H9 (cell line): ENCODE measurements at regions not wholly inside any gene's neighbourhood (a gene's known extent, or its start where the extent isn't known, plus 50 kb on each side); places are given as distances from the start of the nearest gene placed in this dataset.

ENCODE experiments used
- DNase-seq: peaks from one replicate; pipeline ENCODE4 v3.0.0-alpha.2; 2017
- H2AFZ ChIP-seq: one replicate; pipeline ENCODE4 v1.6.1; 2013; ENCODE audit warnings: mild to moderate bottlenecking, low read length, control low read depth, moderate library complexity
- H2AK5ac ChIP-seq: 2 replicates; pipeline ENCODE4 v1.6.1; 2013; ENCODE audit warnings: low read length, control low read depth, mixed read lengths; ENCODE audit not compliant: insufficient read length
- H2BK120ac ChIP-seq: one replicate; pipeline ENCODE4 v1.6.1; 2013; ENCODE audit warnings: low read depth, mild to moderate bottlenecking, low read length, control low read depth, inconsistent platforms; ENCODE audit not compliant: poor library complexity, severe bottlenecking
- H2BK12ac ChIP-seq: 2 replicates; pipeline ENCODE4 v1.6.1; 2013; ENCODE audit warnings: low read length, control low read depth, mixed read lengths, low read depth; ENCODE audit not compliant: insufficient read length
- H2BK15ac ChIP-seq: 2 replicates; pipeline ENCODE4 v1.6.1; 2013; ENCODE audit warnings: low read depth, low read length, control low read depth
- H2BK20ac ChIP-seq: one replicate; pipeline ENCODE4 v1.6.1; 2013; ENCODE audit warnings: low read depth, mild to moderate bottlenecking, low read length, control low read depth, inconsistent platforms; ENCODE audit not compliant: poor library complexity, severe bottlenecking
- H2BK5ac ChIP-seq: 2 replicates; pipeline ENCODE4 v1.6.1; 2013; ENCODE audit warnings: low read length, control low read depth, mixed read lengths; ENCODE audit not compliant: insufficient read length
- H3K14ac ChIP-seq: 2 replicates; pipeline ENCODE4 v1.6.1; 2013; ENCODE audit warnings: low read length, control low read depth; ENCODE audit not compliant: insufficient read depth
- H3K18ac ChIP-seq: 2 replicates; pipeline ENCODE4 v1.6.1; 2013; ENCODE audit warnings: low read depth, mild to moderate bottlenecking, mixed read lengths, low read length, control low read depth; ENCODE audit not compliant: insufficient read length
- H3K23ac ChIP-seq: 2 replicates; pipeline ENCODE4 v1.6.1; 2013; ENCODE audit warnings: low read length, control low read depth, mixed read lengths, low read depth; ENCODE audit not compliant: insufficient read length
- H3K23me2 ChIP-seq: 2 replicates; pipeline ENCODE4 v1.6.1; 2013; ENCODE audit warnings: low read depth, mild to moderate bottlenecking, mixed read lengths, low read length, control low read depth; ENCODE audit not compliant: insufficient read length, poor library complexity, severe bottlenecking
- H3K27ac ChIP-seq: 2 replicates; pipeline ENCODE4 v1.5.1; 2013; ENCODE audit warnings: low read length, control low read depth, mixed read lengths, low read depth; ENCODE audit not compliant: insufficient read length
- H3K27me3 ChIP-seq: 2 replicates; pipeline ENCODE4 v1.6.1; 2013; ENCODE audit warnings: low read length, control low read depth, inconsistent platforms; ENCODE audit not compliant: insufficient read depth
- H3K4ac ChIP-seq: 2 replicates; pipeline ENCODE4 v1.6.1; 2013; ENCODE audit warnings: low read depth, mild to moderate bottlenecking, control low read depth, inconsistent platforms, low read length, moderate library complexity
- H3K4me1 ChIP-seq: 2 replicates; pipeline ENCODE4 v1.6.1; 2013; ENCODE audit warnings: low read length, control low read depth, inconsistent platforms; ENCODE audit not compliant: insufficient read depth
- H3K4me2 ChIP-seq: 2 replicates; pipeline ENCODE4 v1.6.1; 2013; ENCODE audit warnings: low read length, control low read depth, mixed read lengths; ENCODE audit not compliant: insufficient read length, insufficient read depth
- H3K56ac ChIP-seq: 2 replicates; pipeline ENCODE4 v1.6.1; 2013; ENCODE audit warnings: low read depth, mild to moderate bottlenecking, mixed read lengths, low read length, control low read depth; ENCODE audit not compliant: insufficient read length
- H3K79me1 ChIP-seq: 2 replicates; pipeline ENCODE4 v1.6.1; 2013; ENCODE audit warnings: low read depth, mild to moderate bottlenecking, moderate library complexity, low read length, control low read depth, inconsistent platforms; ENCODE audit not compliant: insufficient read depth, poor library complexity, severe bottlenecking
- H3K79me2 ChIP-seq: 2 replicates; pipeline ENCODE4 v1.6.1; 2013; ENCODE audit warnings: low read length, control low read depth, inconsistent platforms; ENCODE audit not compliant: insufficient read depth
- H3K9ac ChIP-seq: 2 replicates; pipeline ENCODE4 v1.6.1; 2013; ENCODE audit warnings: low read length, control low read depth, mixed read lengths; ENCODE audit not compliant: insufficient read length; ENCODE audit errors: extremely low read depth
- H3K9me3 ChIP-seq: one replicate; pipeline ENCODE4 v1.6.1; 2013; ENCODE audit warnings: low read depth, low read length, inconsistent platforms; ENCODE audit not compliant: control insufficient read depth
- H3T11ph ChIP-seq: one replicate; pipeline ENCODE4 v1.6.1; 2013; ENCODE audit warnings: mild to moderate bottlenecking, low read length, control low read depth, inconsistent platforms
- H4K20me1 ChIP-seq: one replicate; pipeline ENCODE4 v1.6.1; 2013; ENCODE audit not compliant: control insufficient read depth, insufficient read length, insufficient read depth
- H4K5ac ChIP-seq: 2 replicates; pipeline ENCODE4 v1.6.1; 2013; ENCODE audit warnings: low read depth, mild to moderate bottlenecking, mixed read lengths, low read length, control low read depth; ENCODE audit not compliant: insufficient read length
- H4K8ac ChIP-seq: replicated peaks from 2 replicates; pipeline ENCODE4 v1.6.1; 2013; ENCODE audit warnings: low read length, control low read depth, mixed read lengths, low read depth; ENCODE audit not compliant: insufficient read length
- H4K91ac ChIP-seq: 2 replicates; pipeline ENCODE4 v1.6.1; 2013; ENCODE audit warnings: low read depth, mild to moderate bottlenecking, moderate library complexity, mixed read lengths, low read length, control low read depth; ENCODE audit not compliant: insufficient read length
- H3K27ac Mint-ChIP-seq, 3 experiments: 2 replicates in 2 of 3; 3 replicates in 1 of 3; pipeline ENCODE4 v1.8.0; 2020 to 2021; ENCODE audit warnings: mixed read lengths in 3 of 3, mild to moderate bottlenecking in 1 of 3, moderate library complexity in 1 of 3
- H3K27me3 Mint-ChIP-seq: 2 replicates; pipeline ENCODE4 v1.8.0; 2021; ENCODE audit warnings: low read depth, mild to moderate bottlenecking, moderate library complexity, mixed read lengths
- H3K36me3 Mint-ChIP-seq, 3 experiments: 2 replicates in 2 of 3; 3 replicates in 1 of 3; pipeline ENCODE4 v1.8.0; 2020 to 2021; ENCODE audit warnings: low read depth in 3 of 3, mixed read lengths in 3 of 3; ENCODE audit not compliant: insufficient read depth in 1 of 3
- H3K4me1 Mint-ChIP-seq, 2 experiments: 2 replicates each; pipeline ENCODE4 v1.8.0; 2020; ENCODE audit warnings: mixed read lengths in 2 of 2
- H3K4me3 Mint-ChIP-seq, 2 experiments: 2 replicates in 1 of 2; 3 replicates in 1 of 2; pipeline ENCODE4 v1.8.0; 2020 to 2021; ENCODE audit warnings: mild to moderate bottlenecking in 2 of 2, mixed read lengths in 2 of 2, moderate library complexity in 1 of 2
- H3K9me3 Mint-ChIP-seq, 2 experiments: 2 replicates in 1 of 2; 3 replicates in 1 of 2; pipeline ENCODE4 v1.8.0; 2020; ENCODE audit warnings: mild to moderate bottlenecking in 2 of 2, mixed read lengths in 2 of 2, moderate library complexity in 1 of 2
- WGBS: extraction: QIAGEN DNeasy Blood & Tissue Kit; methylation state at CpG from one replicate; pipeline ENCODE4 v1.1.7; 2013; ENCODE audit warnings: missing lambda C conversion rate, low lambda C conversion rate, mixed read lengths; ENCODE audit not compliant: insufficient read length; ENCODE audit errors: extremely low coverage; 5-methylcytosine and 5-hydroxymethylcytosine counted together
- TF ChIP-seq, protein P1 (sequence below): fragments of 200-600 bp; sonication (generic); conservative IDR thresholded peaks from 3 replicates; pipeline ENCODE4 v1.8.0; 2021; ENCODE audit warnings: antibody characterized with exemption, mild to moderate bottlenecking

DNA sequence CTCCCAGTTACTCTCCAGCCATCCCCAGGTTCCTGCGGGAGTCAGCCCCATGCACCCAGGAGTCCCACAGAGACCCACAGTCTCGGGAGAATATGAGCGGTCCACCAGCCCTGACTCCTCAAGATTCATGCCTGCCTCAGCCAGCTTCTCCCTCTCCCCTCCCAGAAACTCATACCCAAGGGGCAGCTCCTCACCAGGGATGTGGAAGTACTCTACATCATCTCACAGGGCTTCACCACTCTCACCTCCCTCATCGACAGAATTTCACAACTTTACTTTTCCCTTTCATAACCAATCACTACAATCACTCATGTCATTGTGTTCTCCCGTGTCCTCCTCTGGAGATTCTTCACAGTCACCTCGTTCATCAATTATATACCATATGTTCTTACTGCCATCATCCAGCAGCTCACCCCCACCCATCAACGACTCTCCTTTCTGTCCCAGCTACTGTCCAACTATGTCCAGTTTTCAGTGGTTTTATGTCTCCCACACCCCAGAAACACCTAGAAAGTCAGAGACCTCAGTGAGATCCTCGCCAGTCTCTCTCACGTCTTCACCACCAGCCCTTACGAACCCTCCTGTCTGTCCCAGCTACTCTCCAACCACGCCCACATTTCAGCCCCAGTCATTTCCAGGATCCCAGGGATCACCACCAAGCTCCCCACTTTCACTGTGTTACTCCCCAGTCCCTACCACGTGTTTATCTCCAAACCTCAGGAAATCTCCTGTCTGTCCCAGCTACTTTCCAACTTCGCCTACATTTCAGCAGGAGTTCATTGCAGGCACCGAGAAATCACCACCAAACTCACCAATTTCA is 1530.1 kb upstream of the TPTE start:
- TF ChIP-seq, protein P1, sequence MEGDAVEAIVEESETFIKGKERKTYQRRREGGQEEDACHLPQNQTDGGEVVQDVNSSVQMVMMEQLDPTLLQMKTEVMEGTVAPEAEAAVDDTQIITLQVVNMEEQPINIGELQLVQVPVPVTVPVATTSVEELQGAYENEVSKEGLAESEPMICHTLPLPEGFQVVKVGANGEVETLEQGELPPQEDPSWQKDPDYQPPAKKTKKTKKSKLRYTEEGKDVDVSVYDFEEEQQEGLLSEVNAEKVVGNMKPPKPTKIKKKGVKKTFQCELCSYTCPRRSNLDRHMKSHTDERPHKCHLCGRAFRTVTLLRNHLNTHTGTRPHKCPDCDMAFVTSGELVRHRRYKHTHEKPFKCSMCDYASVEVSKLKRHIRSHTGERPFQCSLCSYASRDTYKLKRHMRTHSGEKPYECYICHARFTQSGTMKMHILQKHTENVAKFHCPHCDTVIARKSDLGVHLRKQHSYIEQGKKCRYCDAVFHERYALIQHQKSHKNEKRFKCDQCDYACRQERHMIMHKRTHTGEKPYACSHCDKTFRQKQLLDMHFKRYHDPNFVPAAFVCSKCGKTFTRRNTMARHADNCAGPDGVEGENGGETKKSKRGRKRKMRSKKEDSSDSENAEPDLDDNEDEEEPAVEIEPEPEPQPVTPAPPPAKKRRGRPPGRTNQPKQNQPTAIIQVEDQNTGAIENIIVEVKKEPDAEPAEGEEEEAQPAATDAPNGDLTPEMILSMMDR, result no peak
- H3K23ac ChIP-seq, result no peak overlapping the region
- H2BK20ac ChIP-seq, result no peak overlapping the region
- no peak overlapping the region for H3T11ph ChIP-seq
- H4K91ac ChIP-seq, result no peak overlapping the region
- Mint-ChIP-seq H3K4me3 (no peak overlapping the region), H3K27me3 (peaks cover 11% of the 10 kb centered on the region), H3K4me1 (no peaks in the 10 kb centered on the region), H3K27ac (no peak overlapping the region), H3K9me3 (peaks cover 77 to 78% of the 10 kb centered on the region in 2 experiments), H3K36me3 (peaks cover 41 to 66% (median 47%) of the 10 kb centered on the region in 3 experiments)
- H3K79me1 ChIP-seq, result no peaks in the 10 kb centered on the region
- no peak overlapping the region for H3K4ac ChIP-seq
- H3K79me2 ChIP-seq, result no peaks in the 10 kb centered on the region
- no peak overlapping the region for H4K5ac ChIP-seq
- H2AFZ ChIP-seq, result no peak overlapping the region
- H3K14ac ChIP-seq, result no peak overlapping the region
- no peak overlapping the region for H3K9ac ChIP-seq
- H2BK5ac ChIP-seq, result no peak overlapping the region
- H3K4me1 ChIP-seq, result no peaks in the 10 kb centered on the region
- H2BK15ac ChIP-seq, result no peak overlapping the region
- H2BK120ac ChIP-seq, result no peak overlapping the region
- no peak overlapping the region for H3K27ac ChIP-seq
- peaks cover 4% of the 10 kb centered on the region for H3K23me2 ChIP-seq
- H2AK5ac ChIP-seq, result no peak overlapping the region
- H3K9me3 ChIP-seq, result peaks cover 79% of the 10 kb centered on the region
- no peak overlapping the region for H3K56ac ChIP-seq
- H4K8ac ChIP-seq, result no peak overlapping the region
- 100% methylated on average over 1 of the region's 14 CpGs for WGBS
- H3K27me3 ChIP-seq, result no peaks in the 10 kb centered on the region
- H2BK12ac ChIP-seq, result no peak overlapping the region
- no peak overlapping the region for H3K4me2 ChIP-seq
- peak; percentile 38 for DNase-seq
- H4K20me1 ChIP-seq, result no peaks in the 10 kb centered on the region
- H3K18ac ChIP-seq, result no peak overlapping the region
